GM21526 (cell line): ENCODE measurements at regions not wholly inside any gene's neighbourhood (a gene's known extent, or its start where the extent isn't known, plus 50 kb on each side); places are given as distances from the start of the nearest gene placed in this dataset.

Experiments
- ATAC-seq: cut with Tn5 transposase; IDR thresholded peaks from one replicate; pipeline ENCODE4 v1.9.1; 2021; ENCODE audit warnings: moderate library complexity; ENCODE audit not compliant: unreplicated experiment, low FRiP score

GRCh38 chr11:115778928-115779650 is 274.9 kb upstream of the CADM1 start:
- no peak for ATAC-seq

GRCh38 chr11:115776916-115777315 is 272.7 kb upstream of the CADM1 start:
- ATAC-seq = no peak

GRCh38 chr11:115775846-115776245 is 271.6 kb upstream of the CADM1 start:
- ATAC-seq = no peak

- ATAC-seq = no peak
Observed at GRCh38 chr11:115774756-115775155, 270.5 kb upstream of the CADM1 start.

GRCh38 chr11:115769891-115770290 is 265.7 kb upstream of the CADM1 start:
- ATAC-seq = no peak

GRCh38 chr11:115767883-115768282 is 263.7 kb upstream of the CADM1 start:
- ATAC-seq = no peak

- ATAC-seq = no peak
Observed at GRCh38 chr11:115767047-115767802, 263.0 kb upstream of the CADM1 start.

- ATAC-seq = no peak
Observed at GRCh38 chr11:115766561-115766960, 262.3 kb upstream of the CADM1 start.

- ATAC-seq = no peak
Observed at GRCh38 chr11:115765803-115766239, 261.6 kb upstream of the CADM1 start.

- no peak for ATAC-seq
Observed at GRCh38 chr11:115764176-115764575, 260.0 kb upstream of the CADM1 start.

- no peak for ATAC-seq
Observed at GRCh38 chr11:115761817-115762216, 257.6 kb upstream of the CADM1 start.

GRCh38 chr11:115761348-115761747 is 257.1 kb upstream of the CADM1 start:
- ATAC-seq = no peak

GRCh38 chr11:115760461-115761320 is 256.5 kb upstream of the CADM1 start:
- ATAC-seq = no peak

- no peak for ATAC-seq
Observed at GRCh38 chr11:115759622-115760460, 255.6 kb upstream of the CADM1 start.

GRCh38 chr11:115758011-115758410 is 253.8 kb upstream of the CADM1 start:
- ATAC-seq = no peak

GRCh38 chr11:115751243-115752015 is 247.2 kb upstream of the CADM1 start:
- no peak for ATAC-seq

- no peak for ATAC-seq
Observed at GRCh38 chr11:115745610-115746512, 241.6 kb upstream of the CADM1 start.

GRCh38 chr11:115745066-115745465 is 240.9 kb upstream of the CADM1 start:
- no peak for ATAC-seq
